Naive thymus-derived CD4-positive, alpha-beta T cell (primary cell): ENCODE measurements at regions not wholly inside any gene's neighbourhood (a gene's known extent, or its start where the extent isn't known, plus 50 kb on each side); places are given as distances from the start of the nearest gene placed in this dataset.

Source experiments
- ATAC-seq: fragments of 150-1000 bp; cut with Tn5 transposase; 2 replicates; pipeline ENCODE4 v1.10.0; 2021; ENCODE audit warnings: mild to moderate bottlenecking, moderate library complexity
- CTCF ChIA-PET: fragments of 350-600 bp; sonication (Branson Sonifier 250); formaldehyde crosslinking; loops from one replicate; lab custom pipeline; 2021; ENCODE audit warnings: antibody characterized with exemption; lab: Charles Lee
- POLR2A ChIA-PET: fragments of 350-600 bp; sonication (Branson Sonifier 250); formaldehyde crosslinking; loops from one replicate; lab custom pipeline; 2021; ENCODE audit warnings: antibody characterized with exemption, inconsistent platforms; lab: Charles Lee
- DNase-seq, 9 donors: peaks; one replicate each; pipeline versions ENCODE4 v3.0.0 to v3.0.0-alpha.2; 2020 to 2022; ENCODE audit warnings: mixed read lengths in 1 of 9
- H3K27ac ChIP-seq: one replicate; pipeline ENCODE4 v1.7.0; 2013; ENCODE audit warnings: mild to moderate bottlenecking, low read depth, low read length, moderate library complexity
- H3K27me3 ChIP-seq, 2 donors: one replicate each; pipeline ENCODE4 v1.7.0; 2013; ENCODE audit warnings: low read length in 2 of 2, mild to moderate bottlenecking in 2 of 2, moderate library complexity in 2 of 2; ENCODE audit not compliant: control insufficient read depth in 2 of 2, insufficient read depth in 2 of 2
- H3K36me3 ChIP-seq, 3 experiments: 1 replicate in 2 of 3; 2 replicates in 1 of 3; pipeline ENCODE4 v1.7.0; 2013; ENCODE audit warnings: low read length in 3 of 3, mild to moderate bottlenecking in 3 of 3, moderate library complexity in 1 of 3; ENCODE audit not compliant: insufficient read depth in 3 of 3, control insufficient read depth in 2 of 3
- H3K4me1 ChIP-seq, 2 donors: one replicate each; pipeline ENCODE4 v1.7.0; 2013; ENCODE audit warnings: low read length in 2 of 2, mild to moderate bottlenecking in 2 of 2, moderate library complexity in 1 of 2; ENCODE audit not compliant: control insufficient read depth in 2 of 2, insufficient read depth in 2 of 2
- H3K4me3 ChIP-seq: 2 replicates; pipeline ENCODE4 v1.7.0; 2013; ENCODE audit warnings: mild to moderate bottlenecking, low read length
- H3K9me3 ChIP-seq, 3 experiments: 1 replicate in 2 of 3; 2 replicates in 1 of 3; pipeline ENCODE4 v1.7.0; 2013; ENCODE audit warnings: low read length in 3 of 3; ENCODE audit not compliant: control insufficient read depth in 2 of 3
- H3K27ac Mint-ChIP-seq, 9 donors: one replicate each; pipeline ENCODE4 v1.8.0; 2020 to 2022; ENCODE audit warnings: mixed read lengths in 9 of 9, mild to moderate bottlenecking in 8 of 9, moderate library complexity in 5 of 9, inconsistent platforms in 2 of 9
- H3K27me3 Mint-ChIP-seq, 5 donors: one replicate each; pipeline ENCODE4 v1.8.0; 2021 to 2022; ENCODE audit warnings: mixed read lengths in 5 of 5, mild to moderate bottlenecking in 1 of 5
- H3K36me3 Mint-ChIP-seq, 5 donors: one replicate each; pipeline ENCODE4 v1.8.0; 2020 to 2022; ENCODE audit warnings: mixed read lengths in 5 of 5, mild to moderate bottlenecking in 3 of 5, inconsistent platforms in 1 of 5
- H3K4me1 Mint-ChIP-seq, 7 donors: one replicate each; pipeline ENCODE4 v1.8.0; 2020 to 2022; ENCODE audit warnings: mixed read lengths in 7 of 7, mild to moderate bottlenecking in 3 of 7, inconsistent platforms in 1 of 7
- H3K4me3 Mint-ChIP-seq, 10 donors: one replicate each; pipeline ENCODE4 v1.8.0; 2020 to 2022; ENCODE audit warnings: mild to moderate bottlenecking in 10 of 10, mixed read lengths in 10 of 10, moderate library complexity in 6 of 10, inconsistent platforms in 2 of 10
- H3K9me3 Mint-ChIP-seq, 11 donors: one replicate each; pipeline ENCODE4 v1.8.0; 2020 to 2022; ENCODE audit warnings: mixed read lengths in 11 of 11, mild to moderate bottlenecking in 4 of 11, inconsistent platforms in 1 of 11, moderate library complexity in 1 of 11
- intact Hi-C, 2 donors: fragments of 100-400 bp; cut with micrococcal nuclease; formaldehyde crosslinking; loops; one replicate each; pipeline ENCODE4 v1.15.1; 2023

DNA sequence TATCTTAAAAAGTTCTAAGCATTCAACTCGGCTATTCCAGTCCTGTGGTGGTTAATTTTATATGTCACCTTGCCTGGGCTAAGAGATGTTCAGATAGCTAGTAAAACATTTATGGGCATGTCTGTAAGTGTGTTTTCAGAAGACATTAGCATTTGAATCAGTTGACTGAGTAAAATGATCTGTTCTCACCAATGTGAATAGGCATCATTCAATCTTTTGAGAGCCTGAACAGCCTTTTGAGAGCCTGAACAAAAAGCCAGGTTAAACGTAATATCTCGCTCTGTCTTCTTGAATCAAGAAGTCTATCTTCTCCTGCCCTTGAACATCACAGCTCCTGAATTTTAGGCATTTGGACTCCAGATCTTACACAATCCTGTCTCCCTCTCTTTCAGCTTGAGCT is 1266.1 kb downstream of the LRFN5 start:
- Mint-ChIP-seq H3K36me3 (no peaks in the 10 kb centered on the region), H3K9me3 (peaks cover 0 to 18% (median 3%) of the 10 kb centered on the region in 11 donors), H3K27me3 (no peaks in the 10 kb centered on the region), H3K4me1 (no peaks in the 10 kb centered on the region), H3K27ac (no peak overlapping the region), H3K4me3 (no peak overlapping the region)
- H3K27me3 ChIP-seq: no peaks in the 10 kb centered on the region
- CTCF ChIA-PET: no interaction called here
- ATAC-seq (no peak), DNase-seq (no peak)
- H3K27ac ChIP-seq: no peak overlapping the region
- intact Hi-C loops: no loop called here
- H3K36me3 ChIP-seq: no peaks in the 10 kb centered on the region
- H3K9me3 ChIP-seq: no peaks in the 10 kb centered on the region
- no peak overlapping the region for H3K4me3 ChIP-seq
- POLR2A ChIA-PET: no interaction called here
- H3K4me1 ChIP-seq: no peaks in the 10 kb centered on the region

DNA sequence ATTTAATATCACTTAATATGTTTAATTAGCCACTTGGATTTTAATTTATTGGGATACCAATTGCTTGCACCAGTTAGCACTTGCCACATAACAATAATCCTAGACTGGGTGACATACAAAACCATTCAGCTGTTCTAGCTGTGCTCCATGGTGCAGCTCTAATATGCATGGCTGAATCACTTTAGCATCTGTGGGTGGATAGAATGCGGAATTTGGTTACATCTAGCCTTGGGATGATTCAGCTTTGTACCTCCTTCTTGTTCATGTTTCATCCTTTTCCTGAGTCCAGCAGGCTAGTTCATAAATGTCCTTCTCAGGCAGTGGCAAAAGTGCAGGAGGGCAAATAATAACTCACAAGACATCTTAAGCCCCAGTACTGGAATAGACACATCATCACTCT is 1263.0 kb downstream of the LRFN5 start:
- H3K9me3 ChIP-seq: no peaks in the 10 kb centered on the region
- DNase-seq (no peak), ATAC-seq (no peak)
- no peak overlapping the region for H3K27ac Mint-ChIP-seq
- POLR2A ChIA-PET: no interaction called here
- no peak overlapping the region for H3K4me3 ChIP-seq
- H3K27me3 Mint-ChIP-seq: no peaks in the 10 kb centered on the region
- intact Hi-C loops: no loop called here
- H3K4me1 ChIP-seq: no peaks in the 10 kb centered on the region
- no peak overlapping the region for H3K27ac ChIP-seq
- CTCF ChIA-PET: no interaction called here
- H3K36me3 ChIP-seq: no peaks in the 10 kb centered on the region
- H3K27me3 ChIP-seq: no peaks in the 10 kb centered on the region
- peaks cover 0 to 18% (median 5%) of the 10 kb centered on the region in 11 donors for H3K9me3 Mint-ChIP-seq
- H3K4me1 Mint-ChIP-seq: no peaks in the 10 kb centered on the region
- H3K4me3 Mint-ChIP-seq: no peak overlapping the region
- no peaks in the 10 kb centered on the region for H3K36me3 Mint-ChIP-seq

DNA sequence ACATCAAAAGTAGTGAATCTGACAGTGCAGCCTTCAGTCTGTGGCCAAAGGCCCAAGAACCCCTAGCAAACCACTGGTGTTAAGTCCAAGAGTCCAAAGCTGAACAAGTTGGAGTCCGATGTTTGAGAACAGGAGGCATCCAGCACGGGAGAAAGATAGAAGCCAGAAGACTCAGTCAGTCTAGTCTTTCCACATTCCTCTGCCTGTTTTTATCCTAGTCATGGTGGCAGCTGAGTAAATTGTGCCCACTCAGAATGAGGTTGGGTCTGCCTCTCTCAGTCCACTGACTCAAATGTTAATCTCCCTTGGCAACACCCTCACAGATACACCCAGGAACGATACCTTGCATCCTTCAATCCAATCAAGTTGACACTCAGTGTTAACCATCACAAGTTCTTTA is 1255.4 kb downstream of the LRFN5 start:
- CTCF ChIA-PET: no interaction called here
- Mint-ChIP-seq H3K27ac (no peak overlapping the region), H3K27me3 (no peaks in the 10 kb centered on the region), H3K4me1 (no peaks in the 10 kb centered on the region), H3K4me3 (no peak overlapping the region), H3K9me3 (peaks cover 0 to 12% (median 3%) of the 10 kb centered on the region in 11 donors), H3K36me3 (no peaks in the 10 kb centered on the region)
- Histone ChIP-seq H3K4me3 (no peak overlapping the region), H3K36me3 (no peaks in the 10 kb centered on the region), H3K9me3 (peaks cover 0 to 9% (median 0%) of the 10 kb centered on the region in 3 experiments), H3K27ac (no peak overlapping the region), H3K4me1 (no peaks in the 10 kb centered on the region), H3K27me3 (no peaks in the 10 kb centered on the region)
- POLR2A ChIA-PET: no interaction called here
- intact Hi-C loops: no loop called here
- DNase-seq (no peak), ATAC-seq (no peak)

DNA sequence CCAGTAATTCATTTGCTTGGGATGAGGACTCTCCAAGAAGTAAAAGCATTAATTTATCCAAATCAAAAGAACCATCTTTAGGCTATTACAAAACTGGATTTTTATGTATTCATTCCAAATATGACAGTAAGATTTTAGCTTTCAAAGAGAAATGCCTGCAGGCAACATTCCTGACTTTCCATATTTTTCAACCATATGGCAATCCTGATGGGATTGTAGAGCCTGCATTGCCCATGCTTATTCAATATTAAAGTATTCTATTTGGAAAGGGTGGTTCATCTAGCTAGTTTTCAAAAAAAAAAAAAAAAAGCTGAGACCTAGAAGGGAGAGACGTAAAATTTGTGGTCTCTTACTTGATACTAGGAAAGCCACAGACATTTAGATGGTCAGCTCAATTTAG is 1253.7 kb downstream of the LRFN5 start:
- no peak overlapping the region for H3K27ac Mint-ChIP-seq
- no peak overlapping the region for H3K4me3 Mint-ChIP-seq
- DNase-seq (no peak), ATAC-seq (no peak)
- H3K36me3 ChIP-seq: no peaks in the 10 kb centered on the region
- H3K9me3 Mint-ChIP-seq: peaks cover 0 to 18% (median 3%) of the 10 kb centered on the region in 11 donors
- ChIA-PET CTCF (no interaction called here), POLR2A (no interaction called here)
- no peaks in the 10 kb centered on the region for H3K4me1 ChIP-seq
- H3K27ac ChIP-seq: no peak overlapping the region
- H3K4me3 ChIP-seq: no peak overlapping the region
- H3K27me3 Mint-ChIP-seq: no peaks in the 10 kb centered on the region
- intact Hi-C loops: no loop called here
- H3K4me1 Mint-ChIP-seq: no peaks in the 10 kb centered on the region
- H3K36me3 Mint-ChIP-seq: peaks cover 0 to 3% (median 0%) of the 10 kb centered on the region in 5 donors
- H3K9me3 ChIP-seq: peaks cover 0 to 9% (median 0%) of the 10 kb centered on the region in 3 experiments
- no peaks in the 10 kb centered on the region for H3K27me3 ChIP-seq

DNA sequence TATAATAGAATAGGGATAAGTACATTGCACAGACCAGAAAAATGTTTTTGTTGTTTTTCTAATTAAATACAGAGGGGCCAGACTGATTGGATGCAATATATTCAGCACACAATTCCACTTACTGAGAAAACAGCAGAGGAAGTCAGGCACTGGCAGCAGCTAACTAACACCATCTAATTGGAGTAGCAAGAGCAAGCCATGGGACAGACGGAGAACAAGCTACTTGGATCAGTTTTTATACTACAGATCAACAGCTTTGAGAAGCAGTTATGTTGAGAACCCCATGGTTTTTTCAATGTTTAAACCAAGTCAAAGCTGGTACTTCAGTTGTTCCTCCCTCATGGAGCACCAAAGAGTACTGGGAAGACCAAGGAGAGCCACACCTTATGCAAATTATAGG is 1249.4 kb downstream of the LRFN5 start:
- Histone ChIP-seq H3K4me3 (no peak overlapping the region), H3K9me3 (peaks cover 0 to 9% (median 0%) of the 10 kb centered on the region in 3 experiments), H3K27ac (no peak overlapping the region), H3K36me3 (no peaks in the 10 kb centered on the region), H3K4me1 (no peaks in the 10 kb centered on the region), H3K27me3 (no peaks in the 10 kb centered on the region)
- H3K4me1 Mint-ChIP-seq: no peaks in the 10 kb centered on the region
- intact Hi-C loops: no loop called here
- ATAC-seq (no peak), DNase-seq (no peak)
- H3K36me3 Mint-ChIP-seq: peaks cover 0 to 3% (median 0%) of the 10 kb centered on the region in 5 donors
- ChIA-PET POLR2A (no interaction called here), CTCF (no interaction called here)
- H3K4me3 Mint-ChIP-seq: no peak overlapping the region
- H3K9me3 Mint-ChIP-seq: peaks cover 0 to 13% (median 2%) of the 10 kb centered on the region in 11 donors
- H3K27ac Mint-ChIP-seq: no peak overlapping the region
- no peaks in the 10 kb centered on the region for H3K27me3 Mint-ChIP-seq

DNA sequence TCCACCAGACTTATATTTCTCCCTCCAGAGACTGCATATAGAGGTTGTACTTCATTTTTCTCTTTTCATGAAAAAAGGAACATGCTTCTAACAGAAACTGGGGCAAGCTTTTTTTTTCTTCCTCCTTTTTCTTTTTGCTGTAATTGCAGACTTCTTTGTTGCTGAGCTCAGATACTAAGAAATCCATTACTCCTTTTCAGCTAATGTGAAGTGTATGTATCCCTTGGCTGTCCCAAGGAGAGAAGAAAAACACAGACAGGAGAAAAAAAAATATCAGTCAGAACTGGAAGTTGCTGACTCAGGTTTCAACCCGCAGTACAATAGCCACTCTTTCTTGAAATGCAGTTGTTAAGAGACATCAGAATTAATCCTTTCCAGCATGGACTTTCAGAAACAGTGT is 1248.4 kb downstream of the LRFN5 start:
- ChIA-PET CTCF (no interaction called here), POLR2A (no interaction called here)
- peaks cover 0 to 9% (median 0%) of the 10 kb centered on the region in 3 experiments for H3K9me3 ChIP-seq
- intact Hi-C loops: no loop called here
- no peak overlapping the region for H3K4me3 ChIP-seq
- no peaks in the 10 kb centered on the region for H3K27me3 Mint-ChIP-seq
- no peaks in the 10 kb centered on the region for H3K36me3 ChIP-seq
- H3K4me1 Mint-ChIP-seq: no peaks in the 10 kb centered on the region
- H3K9me3 Mint-ChIP-seq: peaks cover 0 to 19% (median 4%) of the 10 kb centered on the region in 11 donors
- H3K27me3 ChIP-seq: no peaks in the 10 kb centered on the region
- peaks cover 0 to 3% (median 0%) of the 10 kb centered on the region in 5 donors for H3K36me3 Mint-ChIP-seq
- ATAC-seq (no peak), DNase-seq (no peak)
- no peak overlapping the region for H3K4me3 Mint-ChIP-seq
- no peak overlapping the region for H3K27ac Mint-ChIP-seq
- no peaks in the 10 kb centered on the region for H3K4me1 ChIP-seq
- no peak overlapping the region for H3K27ac ChIP-seq

DNA sequence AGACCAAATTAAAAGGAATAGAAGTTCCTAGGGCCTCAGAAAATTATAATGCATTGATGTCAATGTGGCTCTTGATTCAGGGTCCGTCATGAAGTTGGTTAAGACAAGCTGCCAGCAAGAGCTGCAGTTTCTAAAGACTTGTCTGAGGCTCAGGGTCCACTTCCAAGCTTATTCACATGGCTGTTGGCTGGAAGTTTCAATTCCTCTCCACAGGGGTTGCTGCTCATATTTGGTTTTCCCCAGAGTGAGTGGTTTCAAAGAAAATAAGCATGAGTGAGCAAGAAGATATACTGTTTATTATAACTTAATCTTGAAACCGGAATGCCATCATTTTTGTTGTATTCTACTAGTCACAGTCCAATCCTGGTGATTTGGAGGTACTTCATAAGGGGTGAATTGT is 1247.4 kb downstream of the LRFN5 start:
- CTCF ChIA-PET: no interaction called here
- Histone ChIP-seq H3K27ac (no peak overlapping the region), H3K4me3 (no peak overlapping the region), H3K4me1 (no peaks in the 10 kb centered on the region), H3K27me3 (no peaks in the 10 kb centered on the region), H3K36me3 (no peaks in the 10 kb centered on the region), H3K9me3 (peaks cover 0 to under 1% (median 0%) of the 10 kb centered on the region in 3 experiments)
- H3K9me3 Mint-ChIP-seq: peaks cover 0 to 22% (median 4%) of the 10 kb centered on the region in 11 donors
- peaks cover 0 to 3% (median 0%) of the 10 kb centered on the region in 5 donors for H3K36me3 Mint-ChIP-seq
- H3K27me3 Mint-ChIP-seq: no peaks in the 10 kb centered on the region
- intact Hi-C loops: no loop called here
- POLR2A ChIA-PET: no interaction called here
- no peak for DNase-seq
- no peak overlapping the region for H3K4me3 Mint-ChIP-seq
- H3K4me1 Mint-ChIP-seq: no peaks in the 10 kb centered on the region
- no peak overlapping the region for H3K27ac Mint-ChIP-seq
- ATAC-seq: no peak
